MM.1S (cell line): ENCODE measurements at regions not wholly inside any gene's neighbourhood (a gene's known extent, or its start where the extent isn't known, plus 50 kb on each side); places are given as distances from the start of the nearest gene placed in this dataset.

Experiments
- DNase-seq: peaks from one replicate; pipeline ENCODE4 v3.0.0-alpha.2; 2015
- H2AFZ ChIP-seq: fragments of 300-600 bp; sonication (generic); 2 replicates; pipeline ENCODE4 v1.6.0; 2016; ENCODE audit warnings: antibody characterized with exemption, low read length
- H3F3A ChIP-seq: fragments of 300-600 bp; sonication (generic); 2 replicates; pipeline ENCODE4 v1.6.1; 2016; ENCODE audit warnings: mild to moderate bottlenecking, antibody characterized with exemption, low read length, moderate library complexity, mixed read lengths; ENCODE audit not compliant: insufficient read depth
- H3K27ac ChIP-seq: fragments of 300-600 bp; sonication (generic); 2 replicates; pipeline ENCODE4 v1.5.1; 2016; ENCODE audit warnings: mild to moderate bottlenecking, low read length
- H3K27me3 ChIP-seq: fragments of 300-600 bp; sonication (generic); replicated peaks from 2 replicates; pipeline ENCODE4 v1.6.0; 2016; ENCODE audit warnings: low read length; ENCODE audit not compliant: insufficient read depth
- H3K36me3 ChIP-seq: fragments of 300-600 bp; sonication (generic); replicated peaks from 2 replicates; pipeline ENCODE4 v1.6.1; 2016; ENCODE audit warnings: mild to moderate bottlenecking, low read length, mixed read lengths; ENCODE audit not compliant: insufficient read depth
- H3K4me1 ChIP-seq: fragments of 300-600 bp; sonication (generic); 2 replicates; pipeline ENCODE4 v1.6.1; 2016; ENCODE audit warnings: low read length, mixed read lengths
- H3K4me2 ChIP-seq: fragments of 300-600 bp; sonication (generic); 2 replicates; pipeline ENCODE4 v1.6.0; 2016; ENCODE audit warnings: low read depth, low read length
- H3K4me3 ChIP-seq: fragments of 300-600 bp; sonication (generic); 2 replicates; pipeline ENCODE4 v1.5.1; 2016; ENCODE audit warnings: low read length, mixed read lengths
- H3K79me2 ChIP-seq: fragments of 300-600 bp; sonication (generic); 2 replicates; pipeline ENCODE4 v1.6.1; 2016; ENCODE audit warnings: mixed run types, low read length, mixed read lengths
- H3K9ac ChIP-seq: fragments of 300-600 bp; sonication (generic); 2 replicates; pipeline ENCODE4 v1.6.1; 2016; ENCODE audit warnings: low read length, mixed read lengths
- H3K9me2 ChIP-seq: fragments of 300-600 bp; sonication (generic); replicated peaks from 2 replicates; pipeline ENCODE4 v1.6.1; 2016; ENCODE audit warnings: mild to moderate bottlenecking, low read length, mixed read lengths; ENCODE audit not compliant: insufficient read depth
- H3K9me3 ChIP-seq: fragments of 300-600 bp; sonication (generic); replicated peaks from 2 replicates; pipeline ENCODE4 v1.6.1; 2016; ENCODE audit warnings: mild to moderate bottlenecking, low read length, mixed read lengths; ENCODE audit not compliant: insufficient read depth
- H4K20me1 ChIP-seq: fragments of 300-600 bp; sonication (generic); 2 replicates; pipeline ENCODE4 v1.6.1; 2016; ENCODE audit warnings: mild to moderate bottlenecking, low read length, moderate library complexity, mixed read lengths; ENCODE audit not compliant: insufficient read depth
- EZH2 ChIP-seq: fragments of 300-600 bp; sonication (generic); optimal IDR thresholded peaks from 2 replicates; pipeline ENCODE3; 2017; ENCODE audit warnings: low read depth, mild to moderate bottlenecking, antibody characterized with exemption, low read length, mixed read lengths
- EZH2phosphoT487 ChIP-seq: fragments of 300-600 bp; sonication (generic); IDR thresholded peaks from 2 replicates; pipeline ENCODE4 v1.6.1; 2018; ENCODE audit warnings: antibody characterized with exemption, low read length
- TF ChIP-seq, protein P1 (sequence below): fragments of 300-600 bp; sonication (generic); IDR thresholded peaks from 2 replicates; pipeline ENCODE4 v1.5.1; 2016; ENCODE audit warnings: antibody characterized with exemption, low read length, mixed read lengths

DNA sequence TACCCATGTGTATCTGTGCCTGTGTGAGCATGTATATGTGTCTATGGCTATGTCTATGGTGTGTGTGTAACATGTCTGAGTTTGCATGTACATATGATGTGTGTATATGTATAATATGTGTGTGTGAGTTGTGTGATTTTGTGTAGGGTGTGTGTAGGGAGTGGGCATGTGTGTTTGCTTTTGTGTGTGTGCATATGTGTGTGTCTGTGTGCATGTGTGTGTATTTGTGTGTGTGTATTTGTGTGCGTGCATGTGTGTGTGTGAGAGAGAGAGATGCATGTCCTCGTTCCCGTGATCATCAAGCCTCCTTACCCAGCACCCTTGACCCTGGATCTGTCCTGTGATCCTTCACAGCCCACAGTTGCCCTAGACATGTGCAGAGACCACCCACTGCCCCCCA is 79.5 kb downstream of the LINGO1 start:
- Histone ChIP-seq H3K79me2 (no peaks in the 10 kb centered on the region), H3K27me3 (peaks cover 5% of the 10 kb centered on the region), H3K9me3 (no peaks in the 10 kb centered on the region), H3K9ac (no peak overlapping the region), H3K27ac (no peak overlapping the region), H3K4me3 (no peak overlapping the region), H3K9me2 (no peaks in the 10 kb centered on the region), H3K4me2 (no peak overlapping the region), H3K4me1 (no peaks in the 10 kb centered on the region), H2AFZ (no peak overlapping the region), H4K20me1 (no peaks in the 10 kb centered on the region), H3K36me3 (no peaks in the 10 kb centered on the region), H3F3A (no peaks in the 10 kb centered on the region)
- TF ChIP-seq EZH2 (no peak), EZH2phosphoT487 (no peak)
- TF ChIP-seq, protein P1, sequence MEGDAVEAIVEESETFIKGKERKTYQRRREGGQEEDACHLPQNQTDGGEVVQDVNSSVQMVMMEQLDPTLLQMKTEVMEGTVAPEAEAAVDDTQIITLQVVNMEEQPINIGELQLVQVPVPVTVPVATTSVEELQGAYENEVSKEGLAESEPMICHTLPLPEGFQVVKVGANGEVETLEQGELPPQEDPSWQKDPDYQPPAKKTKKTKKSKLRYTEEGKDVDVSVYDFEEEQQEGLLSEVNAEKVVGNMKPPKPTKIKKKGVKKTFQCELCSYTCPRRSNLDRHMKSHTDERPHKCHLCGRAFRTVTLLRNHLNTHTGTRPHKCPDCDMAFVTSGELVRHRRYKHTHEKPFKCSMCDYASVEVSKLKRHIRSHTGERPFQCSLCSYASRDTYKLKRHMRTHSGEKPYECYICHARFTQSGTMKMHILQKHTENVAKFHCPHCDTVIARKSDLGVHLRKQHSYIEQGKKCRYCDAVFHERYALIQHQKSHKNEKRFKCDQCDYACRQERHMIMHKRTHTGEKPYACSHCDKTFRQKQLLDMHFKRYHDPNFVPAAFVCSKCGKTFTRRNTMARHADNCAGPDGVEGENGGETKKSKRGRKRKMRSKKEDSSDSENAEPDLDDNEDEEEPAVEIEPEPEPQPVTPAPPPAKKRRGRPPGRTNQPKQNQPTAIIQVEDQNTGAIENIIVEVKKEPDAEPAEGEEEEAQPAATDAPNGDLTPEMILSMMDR: no peak
- DNase-seq: no peak

DNA sequence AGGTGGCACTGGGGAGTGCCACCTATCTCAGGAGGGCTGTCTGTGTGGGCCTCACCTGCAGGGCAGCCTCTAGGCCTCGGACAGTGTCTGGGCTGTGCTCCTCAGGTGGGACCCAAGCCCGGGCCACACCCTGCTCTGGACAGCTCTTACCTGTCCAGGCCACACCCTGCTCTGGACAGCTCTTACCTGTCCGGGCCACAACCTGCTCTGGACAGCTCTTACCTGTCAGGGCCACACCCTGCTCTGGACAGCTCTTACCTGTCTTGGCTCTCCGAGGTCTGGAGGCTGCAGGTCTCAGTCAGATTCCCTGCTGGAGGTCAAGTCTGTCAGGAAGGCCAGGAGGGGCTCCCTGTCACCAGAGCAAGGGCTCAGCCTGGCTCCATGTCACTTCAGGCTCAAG is 80.6 kb downstream of the LINGO1 start:
- Histone ChIP-seq H3K4me3 (no peak overlapping the region), H3K9me3 (no peaks in the 10 kb centered on the region), H3K4me1 (no peaks in the 10 kb centered on the region), H3K27ac (no peak overlapping the region), H3K9me2 (no peaks in the 10 kb centered on the region), H3K36me3 (no peaks in the 10 kb centered on the region), H3F3A (no peaks in the 10 kb centered on the region), H4K20me1 (no peaks in the 10 kb centered on the region), H2AFZ (no peak overlapping the region), H3K9ac (no peak overlapping the region), H3K4me2 (no peak overlapping the region), H3K27me3 (peaks cover 5% of the 10 kb centered on the region), H3K79me2 (no peaks in the 10 kb centered on the region)
- DNase-seq: no peak
- TF ChIP-seq, protein P1: no peak
- TF ChIP-seq EZH2phosphoT487 (no peak), EZH2 (no peak)

DNA sequence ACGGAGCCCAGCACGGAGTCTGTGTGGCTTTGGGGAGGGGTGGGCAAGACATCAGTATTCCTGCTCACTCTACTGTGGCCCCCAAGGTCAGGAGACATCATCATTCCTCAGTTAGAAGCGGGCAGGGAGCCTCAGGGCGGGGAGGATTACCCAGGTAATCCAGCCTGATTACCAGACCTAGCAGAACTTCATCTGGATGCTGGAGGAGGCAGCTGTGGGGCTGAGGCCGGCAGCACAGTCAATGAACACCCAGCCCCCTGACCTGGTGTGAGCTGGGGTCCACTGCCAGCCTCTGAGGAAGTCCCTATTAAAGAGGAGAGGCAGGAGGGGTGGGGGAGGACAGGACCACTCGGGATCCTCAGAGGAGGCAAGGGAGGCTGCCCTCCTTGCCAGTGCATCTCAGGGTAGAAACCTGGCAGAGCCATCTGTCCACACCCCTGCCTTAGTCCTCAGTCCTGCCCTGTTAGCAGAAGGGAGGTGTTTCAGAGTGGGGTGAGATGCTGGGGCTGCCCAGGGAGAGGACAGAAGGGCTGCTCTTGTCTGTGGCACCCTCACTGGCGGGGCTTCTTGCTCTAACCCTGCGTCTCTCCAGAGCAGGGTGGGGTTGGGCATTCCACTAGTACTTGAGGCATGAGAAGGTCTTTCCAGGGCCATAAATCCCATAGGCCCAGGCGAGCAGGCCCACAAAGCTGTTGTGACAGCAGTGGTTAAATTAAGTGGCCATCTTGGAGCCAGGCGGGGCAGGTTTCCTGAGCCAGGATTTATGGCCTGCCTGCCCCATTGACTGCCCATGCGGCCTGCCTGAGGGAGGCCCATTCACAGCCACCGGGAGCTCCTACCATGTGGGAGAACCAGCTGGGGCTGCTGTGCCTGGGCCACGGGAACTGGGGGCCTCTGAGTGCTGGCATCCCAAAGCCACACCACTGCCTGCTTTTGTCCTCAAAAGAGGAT is 82.1 kb downstream of the LINGO1 start:
- no peak overlapping the region for H2AFZ ChIP-seq
- TF ChIP-seq, protein P1: no peak
- no peak for TF ChIP-seq EZH2phosphoT487
- TF ChIP-seq EZH2: no peak
- peaks cover 8% of the 10 kb centered on the region for H3K27me3 ChIP-seq
- DNase-seq: no peak
- H3K4me1 ChIP-seq: no peaks in the 10 kb centered on the region
- H4K20me1 ChIP-seq: no peaks in the 10 kb centered on the region
- H3K9me2 ChIP-seq: no peaks in the 10 kb centered on the region
- no peak overlapping the region for H3K4me2 ChIP-seq
- H3K9ac ChIP-seq: no peak overlapping the region
- H3K36me3 ChIP-seq: no peaks in the 10 kb centered on the region
- H3K79me2 ChIP-seq: no peaks in the 10 kb centered on the region
- H3K9me3 ChIP-seq: no peaks in the 10 kb centered on the region
- H3F3A ChIP-seq: no peaks in the 10 kb centered on the region
- no peak overlapping the region for H3K4me3 ChIP-seq
- H3K27ac ChIP-seq: no peak overlapping the region
